ENCODE measurements at regions not wholly inside any gene's neighbourhood (a gene's known extent, or its start where the extent isn't known, plus 50 kb on each side); places are given as distances from the start of the nearest gene placed in this dataset.

- BruUV-seq (replicated peaks), result no TSS peak
- H3K9me2 ChIP-seq (ENCODE audit: insufficient read depth, low read length), result no peaks in the 10 kb centered on the region
- no peak overlapping the region for H3K4me3 ChIP-seq (ENCODE audit: low read depth, low read length, poor library complexity, severe bottlenecking)
- ChIA-PET POLR2A (interaction anchor here (0.6 kb wide), 1 partner anchor 116 kb away, joined by 3 read pairs; no protein-coding TSS in a partner anchor), CTCF (ENCODE audit: unreplicated experiment) (no interaction called here)
- H3K79me2 ChIP-seq (ENCODE audit: insufficient read depth, low read depth, low read length), result no peaks in the 10 kb centered on the region
- H3K4me1 ChIP-seq (ENCODE audit: insufficient read depth, low read length, poor library complexity, severe bottlenecking), result no peaks in the 10 kb centered on the region
- H3K36me3 ChIP-seq (ENCODE audit: insufficient read depth, low read length), result no peaks in the 10 kb centered on the region
- H3K9me3 ChIP-seq (ENCODE audit: low read length), result no peaks in the 10 kb centered on the region
- H4K20me1 ChIP-seq (ENCODE audit: insufficient read depth, low read length), result no peaks in the 10 kb centered on the region
- no peak overlapping the region for H2AFZ ChIP-seq (ENCODE audit: low read length)
- H3K27ac ChIP-seq (ENCODE audit: low read depth, low read length, poor library complexity, severe bottlenecking), result no peak overlapping the region
- intact Hi-C loops (cut with micrococcal nuclease; ENCODE audit: unreplicated experiment), result loop anchor here (5.0 kb wide), 1 partner anchor 292 kb away; no protein-coding TSS in a partner anchor
- no peak overlapping the region for H3K4me2 ChIP-seq (ENCODE audit: low read length)
- TF ChIP-seq CTCF (conservative IDR thresholded peaks at IDR 0.05; ENCODE audit: low read length) (no peak), EZH2phosphoT487 (IDR thresholded peaks at IDR 0.05; ENCODE audit: borderline replicate concordance, low read depth, low read length) (no peak)
- DNase-seq (ENCODE audit: low spot score), result no peak
Measured at GRCh38 chr13:95479731-95480130, 72.8 kb upstream of the CLDN10 start.

GRCh38 chr13:95480131-95480545 is 72.4 kb upstream of the CLDN10 start:
- Histone ChIP-seq H4K20me1 (ENCODE audit: insufficient read depth, low read length) (no peaks in the 10 kb centered on the region), H3K79me2 (ENCODE audit: insufficient read depth, low read depth, low read length) (no peaks in the 10 kb centered on the region), H3K9me3 (ENCODE audit: low read length) (no peaks in the 10 kb centered on the region), H3K4me1 (ENCODE audit: insufficient read depth, low read length, poor library complexity, severe bottlenecking) (no peaks in the 10 kb centered on the region), H3K9me2 (ENCODE audit: insufficient read depth, low read length) (no peaks in the 10 kb centered on the region), H2AFZ (ENCODE audit: low read length) (no peak overlapping the region), H3K36me3 (ENCODE audit: insufficient read depth, low read length) (no peaks in the 10 kb centered on the region), H3K4me3 (ENCODE audit: low read depth, low read length, poor library complexity, severe bottlenecking) (no peak overlapping the region), H3K4me2 (ENCODE audit: low read length) (no peak overlapping the region), H3K27ac (ENCODE audit: low read depth, low read length, poor library complexity, severe bottlenecking) (no peak overlapping the region)
- ChIA-PET POLR2A (no interaction called here), CTCF (ENCODE audit: unreplicated experiment) (no interaction called here)
- TF ChIP-seq EZH2phosphoT487 (IDR thresholded peaks at IDR 0.05; ENCODE audit: borderline replicate concordance, low read depth, low read length) (no peak), CTCF (conservative IDR thresholded peaks at IDR 0.05; ENCODE audit: low read length) (no peak)
- BruUV-seq (replicated peaks), result no TSS peak
- DNase-seq (ENCODE audit: low spot score), result no peak
- intact Hi-C loops (cut with micrococcal nuclease; ENCODE audit: unreplicated experiment), result no loop called here

- H3K4me2 ChIP-seq (ENCODE audit: low read length), result no peak overlapping the region
- DNase-seq (ENCODE audit: low spot score), result no peak
- intact Hi-C loops (cut with micrococcal nuclease; ENCODE audit: unreplicated experiment), result no loop called here
- no peak for TF ChIP-seq EZH2phosphoT487 (IDR thresholded peaks at IDR 0.05; ENCODE audit: borderline replicate concordance, low read depth, low read length)
- no peak for TF ChIP-seq CTCF (conservative IDR thresholded peaks at IDR 0.05; ENCODE audit: low read length)
- no peak overlapping the region for H2AFZ ChIP-seq (ENCODE audit: low read length)
- BruUV-seq (replicated peaks), result no TSS peak
- H3K79me2 ChIP-seq (ENCODE audit: insufficient read depth, low read depth, low read length), result no peaks in the 10 kb centered on the region
- H3K4me1 ChIP-seq (ENCODE audit: insufficient read depth, low read length, poor library complexity, severe bottlenecking), result no peaks in the 10 kb centered on the region
- no peaks in the 10 kb centered on the region for H4K20me1 ChIP-seq (ENCODE audit: insufficient read depth, low read length)
- H3K27ac ChIP-seq (ENCODE audit: low read depth, low read length, poor library complexity, severe bottlenecking), result no peak overlapping the region
- ChIA-PET CTCF (ENCODE audit: unreplicated experiment) (no interaction called here), POLR2A (no interaction called here)
- H3K9me3 ChIP-seq (ENCODE audit: low read length), result no peaks in the 10 kb centered on the region
- no peak overlapping the region for H3K4me3 ChIP-seq (ENCODE audit: low read depth, low read length, poor library complexity, severe bottlenecking)
- no peaks in the 10 kb centered on the region for H3K9me2 ChIP-seq (ENCODE audit: insufficient read depth, low read length)
- H3K36me3 ChIP-seq (ENCODE audit: insufficient read depth, low read length), result no peaks in the 10 kb centered on the region
Measured at GRCh38 chr13:95480791-95481780, 71.4 kb upstream of the CLDN10 start.
